ENCODE measurements at regions not wholly inside any gene's neighbourhood (a gene's known extent, or its start where the extent isn't known, plus 50 kb on each side); places are given as distances from the start of the nearest gene placed in this dataset.
"Not testable (repeated sequence)": the region's sequence is repeated elsewhere in the genome, so short reads cannot be mapped to it uniquely, and the experiment has no call there.

GRCh38 chr12:127596891-127597290 is 670.1 kb upstream of the TMEM132C start:
- Histone ChIP-seq H3K4me3 (ENCODE audit: low read depth, low read length) (no peak overlapping the region), H3K9me3 (ENCODE audit: control insufficient read depth, insufficient read depth, low read length) (no peaks in the 10 kb centered on the region; the same call in 1 of the 2 replicates), H3K27me3 (ENCODE audit: control insufficient read depth, insufficient read depth, low read length) (no peaks in the 10 kb centered on the region), H3K27ac (ENCODE audit: low read depth, low read length) (no peak overlapping the region)
- DNase-seq (ENCODE audit: low read depth, low spot score) = no peak
- ChIA-PET CTCF (no interaction called here), POLR2A (no interaction called here)
- TF ChIP-seq CTCF (IDR thresholded peaks at IDR 0.05; ENCODE audit: low read depth, low read length) = no peak

GRCh38 chr12:127599436-127599835 is 667.5 kb upstream of the TMEM132C start:
- no peak for DNase-seq (ENCODE audit: low read depth, low spot score)
- TF ChIP-seq CTCF (IDR thresholded peaks at IDR 0.05; ENCODE audit: low read depth, low read length) = no peak
- H3K9me3 ChIP-seq (ENCODE audit: control insufficient read depth, insufficient read depth, low read length) = no peaks in the 10 kb centered on the region; the same call in 1 of the 2 replicates
- no peaks in the 10 kb centered on the region for H3K27me3 ChIP-seq (ENCODE audit: control insufficient read depth, insufficient read depth, low read length)
- no peak overlapping the region for H3K4me3 ChIP-seq (ENCODE audit: low read depth, low read length)
- no peak overlapping the region for H3K27ac ChIP-seq (ENCODE audit: low read depth, low read length)
- ChIA-PET POLR2A (no interaction called here), CTCF (no interaction called here)

GRCh38 chr12:127600211-127600610 is 666.8 kb upstream of the TMEM132C start:
- CTCF ChIA-PET = no interaction called here
- POLR2A ChIA-PET = no interaction called here

GRCh38 chr12:127606476-127607015 is 660.4 kb upstream of the TMEM132C start:
- no peak for DNase-seq (ENCODE audit: low read depth, low spot score)
- ChIA-PET POLR2A (no interaction called here), CTCF (no interaction called here)
- TF ChIP-seq CTCF (IDR thresholded peaks at IDR 0.05; ENCODE audit: low read depth, low read length) = no peak
- peaks cover 5% of the 10 kb centered on the region for H3K9me3 ChIP-seq (ENCODE audit: control insufficient read depth, insufficient read depth, low read length)
- H3K27ac ChIP-seq (ENCODE audit: low read depth, low read length) = no peak overlapping the region
- no peak overlapping the region for H3K4me3 ChIP-seq (ENCODE audit: low read depth, low read length)
- no peaks in the 10 kb centered on the region for H3K27me3 ChIP-seq (ENCODE audit: control insufficient read depth, insufficient read depth, low read length)

More at GRCh38 chr12:127600211-127600610, 666.8 kb upstream of the TMEM132C start:
- no peak for DNase-seq (ENCODE audit: low read depth, low spot score)
- TF ChIP-seq CTCF (IDR thresholded peaks at IDR 0.05; ENCODE audit: low read depth, low read length) = no peak
- H3K9me3 ChIP-seq (ENCODE audit: control insufficient read depth, insufficient read depth, low read length) = no peaks in the 10 kb centered on the region
- no peaks in the 10 kb centered on the region for H3K27me3 ChIP-seq (ENCODE audit: control insufficient read depth, insufficient read depth, low read length)
- H3K4me3 ChIP-seq (ENCODE audit: low read depth, low read length) = no peak overlapping the region
- no peak overlapping the region for H3K27ac ChIP-seq (ENCODE audit: low read depth, low read length)

- DNase-seq (ENCODE audit: low read depth, low spot score) = no peak
- Histone ChIP-seq H3K4me3 (ENCODE audit: low read depth, low read length) (no peak overlapping the region), H3K9me3 (ENCODE audit: control insufficient read depth, insufficient read depth, low read length) (peaks cover 5% of the 10 kb centered on the region), H3K27ac (ENCODE audit: low read depth, low read length) (no peak overlapping the region), H3K27me3 (ENCODE audit: control insufficient read depth, insufficient read depth, low read length) (no peaks in the 10 kb centered on the region)
- ChIA-PET CTCF (no interaction called here), POLR2A (no interaction called here)
- no peak for TF ChIP-seq CTCF (IDR thresholded peaks at IDR 0.05; ENCODE audit: low read depth, low read length)
Measured at GRCh38 chr12:127607146-127607725, 659.7 kb upstream of the TMEM132C start.

- DNase-seq (ENCODE audit: low read depth, low spot score); H3K27ac ChIP-seq (ENCODE audit: low read depth, low read length); POLR2A ChIA-PET; H3K4me3 ChIP-seq (ENCODE audit: low read depth, low read length); H3K27me3 ChIP-seq (ENCODE audit: control insufficient read depth, insufficient read depth, low read length); H3K9me3 ChIP-seq (ENCODE audit: control insufficient read depth, insufficient read depth, low read length): not testable (repeated sequence)
- CTCF ChIA-PET = interaction anchor here (0.5 kb wide), 1 partner anchor 82 kb away, joined by 3 read pairs; no protein-coding TSS in a partner anchor
Measured at GRCh38 chr12:127608359-127608758, 658.6 kb upstream of the TMEM132C start.
